Tibial nerve (tissue), 4 donors: ENCODE measurements at regions not wholly inside any gene's neighbourhood (a gene's known extent, or its start where the extent isn't known, plus 50 kb on each side); places are given as distances from the start of the nearest gene placed in this dataset.
A peak's percentile ranks its signal among the peaks of the same experiment; 100 is the strongest.

Source experiments
- EP300 ChIP-seq, 2 donors: sonication (generic); formaldehyde crosslinking; IDR thresholded peaks; one replicate each; pipeline ENCODE4 v1.6.1; 2017; ENCODE audit warnings: antibody characterized with exemption in 2 of 2, mild to moderate bottlenecking in 1 of 2
- POLR2A ChIP-seq, 2 donors: fragments of 450-650 bp; IDR thresholded peaks; one replicate each; pipeline ENCODE4 v1.6.1; 2017; ENCODE audit warnings: antibody characterized with exemption in 2 of 2, mild to moderate bottlenecking in 2 of 2, moderate library complexity in 2 of 2
- TF ChIP-seq, protein P1 (sequence below), 5 experiments: fragments of 200-600 bp in 3 of 5; fragments of 450-650 bp in 2 of 5; sonication (generic) in 3 of 5; IDR thresholded peaks; one replicate each; pipeline ENCODE4 v1.5.1; 2016 to 2019; ENCODE audit warnings: antibody characterized with exemption in 5 of 5, mild to moderate bottlenecking in 3 of 5, moderate library complexity in 2 of 5

DNA sequence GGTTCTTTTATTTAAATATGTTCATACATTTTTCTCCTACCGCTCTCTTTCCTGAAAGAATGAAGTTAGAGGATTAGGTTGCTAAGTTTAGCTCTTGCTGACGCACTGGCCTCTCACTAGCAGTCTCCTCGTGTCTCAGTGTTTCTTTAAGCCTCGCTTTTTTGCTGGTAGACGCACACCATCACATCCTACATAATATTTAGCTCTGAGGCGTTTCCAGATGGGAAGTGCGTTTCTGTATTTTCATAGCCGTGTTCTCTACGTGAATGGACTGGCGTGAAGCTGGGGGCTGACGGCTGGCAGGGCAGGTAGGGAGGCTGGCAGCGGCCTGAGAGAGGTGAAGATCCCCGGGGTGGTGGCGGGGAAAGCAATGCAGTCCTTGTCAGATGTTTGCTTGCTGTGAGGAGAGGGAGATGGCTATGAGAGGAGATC, 79.2 kb upstream of the SPRY4 start:
- TF ChIP-seq, protein P1, sequence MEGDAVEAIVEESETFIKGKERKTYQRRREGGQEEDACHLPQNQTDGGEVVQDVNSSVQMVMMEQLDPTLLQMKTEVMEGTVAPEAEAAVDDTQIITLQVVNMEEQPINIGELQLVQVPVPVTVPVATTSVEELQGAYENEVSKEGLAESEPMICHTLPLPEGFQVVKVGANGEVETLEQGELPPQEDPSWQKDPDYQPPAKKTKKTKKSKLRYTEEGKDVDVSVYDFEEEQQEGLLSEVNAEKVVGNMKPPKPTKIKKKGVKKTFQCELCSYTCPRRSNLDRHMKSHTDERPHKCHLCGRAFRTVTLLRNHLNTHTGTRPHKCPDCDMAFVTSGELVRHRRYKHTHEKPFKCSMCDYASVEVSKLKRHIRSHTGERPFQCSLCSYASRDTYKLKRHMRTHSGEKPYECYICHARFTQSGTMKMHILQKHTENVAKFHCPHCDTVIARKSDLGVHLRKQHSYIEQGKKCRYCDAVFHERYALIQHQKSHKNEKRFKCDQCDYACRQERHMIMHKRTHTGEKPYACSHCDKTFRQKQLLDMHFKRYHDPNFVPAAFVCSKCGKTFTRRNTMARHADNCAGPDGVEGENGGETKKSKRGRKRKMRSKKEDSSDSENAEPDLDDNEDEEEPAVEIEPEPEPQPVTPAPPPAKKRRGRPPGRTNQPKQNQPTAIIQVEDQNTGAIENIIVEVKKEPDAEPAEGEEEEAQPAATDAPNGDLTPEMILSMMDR (IDR thresholded peaks at IDR 0.05) = no peak
- TF ChIP-seq POLR2A (IDR thresholded peaks at IDR 0.05) = no peak
- peak; percentile 9 to 40 for TF ChIP-seq EP300 (IDR thresholded peaks at IDR 0.05)
